A549 (cell line): ENCODE measurements at regions not wholly inside any gene's neighbourhood (a gene's known extent, or its start where the extent isn't known, plus 50 kb on each side); places are given as distances from the start of the nearest gene placed in this dataset.

Source experiments
- HDAC2 ChIP-seq: fragments of 200-600 bp; sonication (generic); IDR thresholded peaks from 2 replicates; pipeline ENCODE4 v1.6.1; 2016
- MAFK ChIP-seq: fragments of 450-650 bp; IDR thresholded peaks from 2 replicates; pipeline ENCODE4 v1.6.1; 2014; ENCODE audit not compliant: partially characterized antibody
- POLR2A ChIP-seq: IDR thresholded peaks from 2 replicates; pipeline ENCODE4 v1.6.1; 2012; ENCODE audit warnings: mild to moderate bottlenecking, low read length
- POLR2AphosphoS2 ChIP-seq: conservative IDR thresholded peaks from 2 replicates; pipeline ENCODE4 v1.6.1; 2012; ENCODE audit warnings: low read length, improper control_type of control experiment, inconsistent platforms
- RAD21 ChIP-seq, 2 experiments: fragments of >200 bp in 1 of 2; sonication (Bioruptor Twin) in 1 of 2; formaldehyde crosslinking in 1 of 2; IDR thresholded peaks in 1 of 2; conservative IDR thresholded peaks in 1 of 2; 2 replicates in 1 of 2; 3 replicates in 1 of 2; pipeline ENCODE4 v1.6.1; 2012 to 2018; ENCODE audit warnings: inconsistent platforms in 1 of 2
- ZSCAN20 ChIP-seq: fragments of 250-450 bp; sonication (Bioruptor Pico); IDR thresholded peaks from 2 replicates; pipeline ENCODE4 v1.8.0; 2022; ENCODE audit warnings: mild to moderate bottlenecking, moderate library complexity
- TF ChIP-seq, protein P1 (sequence below): fragments of >200 bp; sonication (Bioruptor Twin); formaldehyde crosslinking; IDR thresholded peaks from 3 replicates; pipeline ENCODE4 v1.5.1; 2016

DNA sequence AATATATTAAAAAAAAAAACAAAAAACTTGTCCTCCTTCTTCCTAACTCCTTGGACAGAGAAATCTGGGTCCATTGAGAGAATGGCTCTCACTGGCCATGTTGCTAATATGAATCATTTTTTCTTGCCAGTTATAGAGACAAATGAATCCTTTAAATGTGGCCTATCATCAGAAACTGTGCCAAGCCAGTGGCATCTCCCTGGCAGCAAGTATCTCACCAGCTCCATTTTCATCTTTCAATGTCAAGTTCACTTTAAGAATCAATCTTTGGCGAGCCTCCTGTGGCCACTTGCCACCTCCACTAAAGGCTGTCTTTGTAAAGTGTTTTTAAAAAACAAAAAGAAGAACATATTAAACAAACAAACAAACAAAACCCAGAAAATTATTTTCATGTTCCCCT is 202.5 kb downstream of the TUSC7 start:
- TF ChIP-seq MAFK: no peak
- no peak for TF ChIP-seq ZSCAN20 (CRISPR knock-in tag)
- no peak for TF ChIP-seq POLR2A
- TF ChIP-seq, protein P1, sequence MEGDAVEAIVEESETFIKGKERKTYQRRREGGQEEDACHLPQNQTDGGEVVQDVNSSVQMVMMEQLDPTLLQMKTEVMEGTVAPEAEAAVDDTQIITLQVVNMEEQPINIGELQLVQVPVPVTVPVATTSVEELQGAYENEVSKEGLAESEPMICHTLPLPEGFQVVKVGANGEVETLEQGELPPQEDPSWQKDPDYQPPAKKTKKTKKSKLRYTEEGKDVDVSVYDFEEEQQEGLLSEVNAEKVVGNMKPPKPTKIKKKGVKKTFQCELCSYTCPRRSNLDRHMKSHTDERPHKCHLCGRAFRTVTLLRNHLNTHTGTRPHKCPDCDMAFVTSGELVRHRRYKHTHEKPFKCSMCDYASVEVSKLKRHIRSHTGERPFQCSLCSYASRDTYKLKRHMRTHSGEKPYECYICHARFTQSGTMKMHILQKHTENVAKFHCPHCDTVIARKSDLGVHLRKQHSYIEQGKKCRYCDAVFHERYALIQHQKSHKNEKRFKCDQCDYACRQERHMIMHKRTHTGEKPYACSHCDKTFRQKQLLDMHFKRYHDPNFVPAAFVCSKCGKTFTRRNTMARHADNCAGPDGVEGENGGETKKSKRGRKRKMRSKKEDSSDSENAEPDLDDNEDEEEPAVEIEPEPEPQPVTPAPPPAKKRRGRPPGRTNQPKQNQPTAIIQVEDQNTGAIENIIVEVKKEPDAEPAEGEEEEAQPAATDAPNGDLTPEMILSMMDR: no peak
- no peak for TF ChIP-seq POLR2AphosphoS2
- TF ChIP-seq HDAC2: no peak
- TF ChIP-seq RAD21 (conservative IDR thresholded peaks at IDR 0.05 in 1 of 2, IDR thresholded peaks at IDR 0.05 in 1 of 2): no peak
